IMR-90 (cell line): ENCODE measurements at regions not wholly inside any gene's neighbourhood (a gene's known extent, or its start where the extent isn't known, plus 50 kb on each side); places are given as distances from the start of the nearest gene placed in this dataset.

ENCODE experiments used
- ATAC-seq: fragments of 200-7000 bp; cut with Tn5 transposase; 2 replicates; pipeline ENCODE4 v1.9.1; 2020; ENCODE audit warnings: low read depth, mild to moderate bottlenecking, moderate library complexity
- BruUV-seq: library from RNA; stranded (reverse); fragments of 400-500 nt; replicated peaks from 2 replicates; lab custom pipeline; 2021; lab: Mats Ljungman, UMichigan
- CTCF ChIA-PET: fragments of 300-600 bp; formaldehyde crosslinking; extraction: SDS; loops from one replicate; lab custom pipeline; 2021; ENCODE audit warnings: antibody characterized with exemption; lab: Yijun Ruan, JAX
- POLR2A ChIA-PET: fragments of 300-600 bp; sonication (Branson Sonifier 250); formaldehyde crosslinking; loops from one replicate; lab custom pipeline; 2022; ENCODE audit warnings: antibody characterized with exemption; ENCODE audit not compliant: unreplicated experiment; lab: Charles Lee
- DNase-seq: peaks from one replicate; pipeline ENCODE4 v3.0.0; 2013
- H2AFZ ChIP-seq: replicated peaks from 2 replicates; pipeline ENCODE3; 2013; ENCODE audit warnings: low read length, mild to moderate bottlenecking; ENCODE audit not compliant: poor library complexity
- H2AK5ac ChIP-seq: 2 replicates; pipeline ENCODE4 v1.6.1; 2013; ENCODE audit warnings: low read depth, low read length, inconsistent platforms
- H2AK9ac ChIP-seq: replicated peaks from 2 replicates; pipeline ENCODE3; 2013; ENCODE audit warnings: mild to moderate bottlenecking, low read depth, low read length, moderate library complexity; ENCODE audit not compliant: poor library complexity
- H2BK120ac ChIP-seq: 2 replicates; pipeline ENCODE4 v1.6.1; 2013; ENCODE audit warnings: low read depth, low read length, inconsistent platforms
- H2BK15ac ChIP-seq: 3 replicates; pipeline ENCODE4 v1.6.1; 2013; ENCODE audit warnings: low read depth, low read length, inconsistent platforms
- H2BK20ac ChIP-seq: 2 replicates; pipeline ENCODE4 v1.6.1; 2013; ENCODE audit warnings: low read depth, mild to moderate bottlenecking, inconsistent platforms, low read length, moderate library complexity
- H2BK5ac ChIP-seq: 2 replicates; pipeline ENCODE4 v1.6.1; 2013; ENCODE audit warnings: mild to moderate bottlenecking, low read depth, low read length, inconsistent platforms; ENCODE audit not compliant: poor library complexity, severe bottlenecking
- H3K14ac ChIP-seq: replicated peaks from 2 replicates; pipeline ENCODE4 v1.6.1; 2013; ENCODE audit warnings: low read depth, low read length, inconsistent platforms
- H3K18ac ChIP-seq: 2 replicates; pipeline ENCODE4 v1.6.1; 2013; ENCODE audit warnings: low read depth, low read length, control low read depth
- H3K23ac ChIP-seq: 2 replicates; pipeline ENCODE4 v1.6.1; 2013; ENCODE audit warnings: low read depth, low read length, inconsistent platforms
- H3K27ac ChIP-seq: 2 replicates; pipeline ENCODE4 v1.5.1; 2013; ENCODE audit warnings: mild to moderate bottlenecking, control low read depth, low read length; ENCODE audit not compliant: insufficient read depth
- H3K27me3 ChIP-seq: 2 replicates; pipeline ENCODE4 v1.6.1; 2013; ENCODE audit warnings: low read length; ENCODE audit not compliant: control insufficient read depth, insufficient read depth
- H3K36me3 ChIP-seq: 2 replicates; pipeline ENCODE4 v1.6.1; 2013; ENCODE audit warnings: low read length, mixed read lengths; ENCODE audit not compliant: control insufficient read depth, insufficient read depth
- H3K4ac ChIP-seq: 2 replicates; pipeline ENCODE4 v1.6.1; 2013; ENCODE audit warnings: low read depth, low read length, inconsistent platforms
- H3K4me1 ChIP-seq: 2 replicates; pipeline ENCODE4 v1.6.1; 2013; ENCODE audit warnings: low read length, mixed read lengths; ENCODE audit not compliant: control insufficient read depth, insufficient read depth
- H3K4me2 ChIP-seq: 2 replicates; pipeline ENCODE4 v1.6.1; 2013; ENCODE audit warnings: low read depth, mild to moderate bottlenecking, control low read depth, low read length, moderate library complexity
- H3K4me3 ChIP-seq: 2 replicates; pipeline ENCODE4 v1.5.1; 2013; ENCODE audit warnings: low read depth, mild to moderate bottlenecking, control low read depth, low read length, moderate library complexity; ENCODE audit not compliant: insufficient read depth
- H3K56ac ChIP-seq: 2 replicates; pipeline ENCODE4 v1.6.1; 2013; ENCODE audit warnings: low read length, inconsistent platforms; ENCODE audit not compliant: insufficient read depth; ENCODE audit errors: extremely low read depth
- H3K79me1 ChIP-seq, 2 experiments: 2 replicates each; pipeline ENCODE4 v1.6.1; 2013; ENCODE audit warnings: low read length in 2 of 2, inconsistent platforms in 1 of 2, low read depth in 1 of 2
- H3K9ac ChIP-seq: 2 replicates; pipeline ENCODE4 v1.6.1; 2013; ENCODE audit warnings: low read depth, low read length, control low read depth
- H3K9me1 ChIP-seq: 2 replicates; pipeline ENCODE4 v1.6.1; 2013; ENCODE audit warnings: low read length, inconsistent platforms; ENCODE audit not compliant: insufficient read depth
- H3K9me3 ChIP-seq: 2 replicates; pipeline ENCODE4 v1.6.1; 2013; ENCODE audit warnings: low read length; ENCODE audit not compliant: control insufficient read depth, insufficient read depth
- H4K20me1 ChIP-seq: 2 replicates; pipeline ENCODE4 v1.6.1; 2013; ENCODE audit warnings: low read length, inconsistent platforms; ENCODE audit not compliant: insufficient read depth
- H4K5ac ChIP-seq: 2 replicates; pipeline ENCODE4 v1.6.1; 2013; ENCODE audit warnings: mild to moderate bottlenecking, low read depth, low read length, control low read depth
- H4K8ac ChIP-seq, 2 experiments: 2 replicates each; pipeline ENCODE4 v1.6.1; 2013; ENCODE audit warnings: low read depth in 2 of 2, low read length in 2 of 2, control low read depth in 1 of 2, inconsistent platforms in 1 of 2
- H4K91ac ChIP-seq: 2 replicates; pipeline ENCODE4 v1.6.1; 2013; ENCODE audit warnings: low read depth, low read length, inconsistent platforms; ENCODE audit not compliant: insufficient read depth
- BHLHE40 ChIP-seq: fragments of 150-350 bp; IDR thresholded peaks from 2 replicates; pipeline ENCODE4 v1.6.1; 2016; ENCODE audit warnings: mild to moderate bottlenecking, low read depth, low read length
- CHD1 ChIP-seq: IDR thresholded peaks from 2 replicates; pipeline ENCODE4 v1.6.1; 2012; ENCODE audit warnings: low read depth, low read length, improper control_type of control experiment
- ELK1 ChIP-seq: fragments of 150-350 bp; IDR thresholded peaks from 2 replicates; pipeline ENCODE4 v1.6.1; 2016; ENCODE audit warnings: low read depth, mild to moderate bottlenecking, low read length, moderate library complexity, borderline replicate concordance
- FOS ChIP-seq: fragments of 150-350 bp; IDR thresholded peaks from 2 replicates; pipeline ENCODE4 v1.6.1; 2016; ENCODE audit warnings: low read depth, low read length
- MAFK ChIP-seq: IDR thresholded peaks from 2 replicates; pipeline ENCODE4 v1.6.1; 2012; ENCODE audit warnings: low read depth, low read length, improper control_type of control experiment
- MAZ ChIP-seq: IDR thresholded peaks from 2 replicates; pipeline ENCODE4 v1.6.1; 2012; ENCODE audit warnings: low read depth, mild to moderate bottlenecking, low read length, improper control_type of control experiment, moderate library complexity, borderline replicate concordance
- MXI1 ChIP-seq: IDR thresholded peaks from 2 replicates; pipeline ENCODE4 v1.6.1; 2012; ENCODE audit warnings: low read depth, mild to moderate bottlenecking, low read length, moderate library complexity, borderline replicate concordance
- POLR2A ChIP-seq: IDR thresholded peaks from 2 replicates; pipeline ENCODE4 v1.6.1; 2012; ENCODE audit warnings: mild to moderate bottlenecking, low read depth, low read length
- RAD21 ChIP-seq: IDR thresholded peaks from 2 replicates; pipeline ENCODE4 v1.6.1; 2012; ENCODE audit warnings: low read length, improper control_type of control experiment
- RCOR1 ChIP-seq: IDR thresholded peaks from 2 replicates; pipeline ENCODE4 v1.6.1; 2012; ENCODE audit warnings: mild to moderate bottlenecking, low read length, improper control_type of control experiment; ENCODE audit not compliant: insufficient replicate concordance
- RFX5 ChIP-seq: IDR thresholded peaks from 2 replicates; pipeline ENCODE4 v1.8.0; 2012; ENCODE audit warnings: low read depth, mild to moderate bottlenecking, low read length, moderate library complexity
- SMC3 ChIP-seq: fragments of 150-350 bp; IDR thresholded peaks from 2 replicates; pipeline ENCODE4 v1.6.1; 2016; ENCODE audit warnings: low read depth, mild to moderate bottlenecking, antibody characterized with exemption, low read length, moderate library complexity
- WGBS, 2 experiments: methylation state at CpG; one replicate each; pipeline versions ENCODE4 v1.1.5 to v1.1.7; 2013; ENCODE audit warnings: missing lambda C conversion rate in 2 of 2; ENCODE audit not compliant: insufficient read length in 1 of 2; ENCODE audit errors: extremely low coverage in 2 of 2; 5-methylcytosine and 5-hydroxymethylcytosine counted together
- dilution Hi-C: fragments of 300-500 bp; cut with HindIII; formaldehyde crosslinking; loops from one replicate; pipeline ENCODE4 v1.14.3; 2018; ENCODE audit warnings: low sequenced_read_pairs; ENCODE audit not compliant: unreplicated experiment
- in situ Hi-C: fragments of 300-500 bp; cut with MboI; formaldehyde crosslinking; loops from 3 replicates; pipeline ENCODE4 v1.14.3; 2019; ENCODE audit warnings: low sequenced_read_pairs, inconsistent platforms, mixed read lengths
- intact Hi-C: fragments of 100-400 bp; cut with micrococcal nuclease; formaldehyde crosslinking; loops from 2 replicates; pipeline ENCODE4 v1.10.0; 2022
- TF ChIP-seq, protein P1 (sequence below): fragments of 150-350 bp; IDR thresholded peaks from 2 replicates; pipeline ENCODE4 v1.6.1; 2017; ENCODE audit warnings: mild to moderate bottlenecking, antibody characterized with exemption, low read length, low read depth

DNA sequence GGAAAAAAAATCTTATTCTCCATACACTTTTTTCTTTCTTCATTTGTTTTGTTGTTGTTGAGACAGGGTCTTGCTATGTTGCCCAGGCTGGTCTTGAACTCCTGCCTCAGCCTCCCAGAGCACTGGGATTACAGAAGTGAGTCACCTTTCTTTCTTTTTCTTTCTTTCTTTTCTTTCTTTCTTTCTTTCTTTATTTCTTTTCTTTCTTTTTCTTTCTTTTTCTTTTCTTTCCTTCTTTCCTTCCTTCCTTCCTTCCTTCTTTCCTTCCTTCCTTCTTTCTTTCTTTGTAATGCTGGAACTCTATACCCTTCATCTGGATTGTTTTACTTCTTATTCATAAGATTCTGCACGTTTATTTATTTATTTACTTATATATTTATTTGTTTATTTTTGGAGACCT, 94.5 kb upstream of the TNRC6A start:
- Histone ChIP-seq H2AK9ac (no peak overlapping the region), H3K18ac (no peak overlapping the region), H4K5ac (no peak overlapping the region), H3K9ac (no peak overlapping the region), H2BK15ac (peak overlapping the region; percentile 72; the same call in 1 of the 3 replicates), H3K14ac (no peak overlapping the region), H3K4ac (peak overlapping the region; percentile 83; the same call in 1 of the 2 replicates), H2AFZ (no peak overlapping the region), H4K20me1 (no peaks in the 10 kb centered on the region), H2BK5ac (no peak overlapping the region), H3K56ac (no peak overlapping the region), H3K4me3 (no peak overlapping the region), H2BK20ac (peak overlapping the region; percentile 70; the same call in 1 of the 2 replicates), H3K36me3 (no peaks in the 10 kb centered on the region), H3K4me1 (peaks cover 3% of the 10 kb centered on the region), H3K27me3 (no peaks in the 10 kb centered on the region), H3K9me1 (peaks cover 5% of the 10 kb centered on the region), H3K9me3 (peaks cover 5% of the 10 kb centered on the region), H3K79me1 (no peaks in the 10 kb centered on the region), H2AK5ac (no peak overlapping the region), H2BK120ac (peak overlapping the region; percentile 68), H3K4me2 (no peak overlapping the region), H3K23ac (no peak overlapping the region), H3K27ac (no peak overlapping the region), H4K8ac (no peak overlapping the region), H4K91ac (peak overlapping the region; percentile 45; the same call in 1 of the 2 replicates)
- no CpG with 5 or more reads among the region's 1 CpG for WGBS, 2 experiments
- ChIA-PET CTCF (no interaction called here), POLR2A (no interaction called here)
- BruUV-seq = no TSS peak
- DNase-seq = no peak
- ATAC-seq = no peak
- in situ Hi-C loops = no loop called here
- intact Hi-C loops = loop anchor here (5.0 kb wide), 1 partner anchor 97 kb away; no protein-coding TSS in a partner anchor
- dilution Hi-C loops = no loop called here
- TF ChIP-seq RFX5 (no peak), SMC3 (no peak), ELK1 (no peak), FOS (no peak), MAFK (no peak), BHLHE40 (no peak), RCOR1 (no peak), CHD1 (no peak), MXI1 (no peak), RAD21 (no peak), POLR2A (no peak), MAZ (no peak)
- TF ChIP-seq, protein P1, sequence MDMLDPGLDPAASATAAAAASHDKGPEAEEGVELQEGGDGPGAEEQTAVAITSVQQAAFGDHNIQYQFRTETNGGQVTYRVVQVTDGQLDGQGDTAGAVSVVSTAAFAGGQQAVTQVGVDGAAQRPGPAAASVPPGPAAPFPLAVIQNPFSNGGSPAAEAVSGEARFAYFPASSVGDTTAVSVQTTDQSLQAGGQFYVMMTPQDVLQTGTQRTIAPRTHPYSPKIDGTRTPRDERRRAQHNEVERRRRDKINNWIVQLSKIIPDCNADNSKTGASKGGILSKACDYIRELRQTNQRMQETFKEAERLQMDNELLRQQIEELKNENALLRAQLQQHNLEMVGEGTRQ = no peak
